GM23338 (cell line): ENCODE measurements at regions not wholly inside any gene's neighbourhood (a gene's known extent, or its start where the extent isn't known, plus 50 kb on each side); places are given as distances from the start of the nearest gene placed in this dataset.

Source experiments
- ATAC-seq: fragments of 200-7000 bp; cut with Tn5 transposase; 3 replicates; pipeline ENCODE4 v1.9.1; 2020
- DNase-seq: peaks from one replicate; pipeline ENCODE4 v3.0.0-alpha.2; 2015; ENCODE audit warnings: low spot score
- H2AFZ ChIP-seq: fragments of 200-600 bp; sonication (generic); 2 replicates; pipeline ENCODE4 v1.8.0; 2016; ENCODE audit warnings: antibody characterized with exemption, mild to moderate bottlenecking, moderate library complexity
- H3F3A ChIP-seq: fragments of 200-600 bp; sonication (generic); replicated peaks from 2 replicates; pipeline ENCODE4 v1.8.0; 2017; ENCODE audit warnings: antibody characterized with exemption, mixed run types, low read depth
- H3K27ac ChIP-seq: fragments of 200-600 bp; sonication (generic); 2 replicates; pipeline ENCODE4 v1.6.1; 2016; ENCODE audit warnings: low read depth
- H3K27me3 ChIP-seq: fragments of 200-600 bp; sonication (generic); 2 replicates; pipeline ENCODE4 v1.8.0; 2016; ENCODE audit warnings: mild to moderate bottlenecking, mixed run types, moderate library complexity; ENCODE audit not compliant: insufficient read depth
- H3K36me3 ChIP-seq: fragments of 200-600 bp; sonication (generic); 2 replicates; pipeline ENCODE4 v1.8.0; 2016; ENCODE audit warnings: mild to moderate bottlenecking; ENCODE audit not compliant: insufficient read depth
- H3K4me1 ChIP-seq: fragments of 200-600 bp; sonication (generic); 2 replicates; pipeline ENCODE4 v1.8.0; 2016; ENCODE audit warnings: mild to moderate bottlenecking, moderate library complexity; ENCODE audit not compliant: insufficient read depth
- H3K4me2 ChIP-seq: fragments of 200-600 bp; sonication (generic); 2 replicates; pipeline ENCODE4 v1.7.1; 2017; ENCODE audit warnings: mixed run types
- H3K4me3 ChIP-seq: fragments of 200-600 bp; sonication (generic); 2 replicates; pipeline ENCODE4 v1.6.1; 2016; ENCODE audit warnings: mixed run types
- H3K79me2 ChIP-seq: fragments of 200-600 bp; sonication (generic); replicated peaks from 2 replicates; pipeline ENCODE4 v1.8.0; 2017; ENCODE audit warnings: mild to moderate bottlenecking; ENCODE audit not compliant: insufficient read depth
- H3K9me2 ChIP-seq: fragments of 200-600 bp; sonication (generic); 2 replicates; pipeline ENCODE4 v1.8.0; 2017; ENCODE audit not compliant: insufficient read depth
- H4K20me1 ChIP-seq: fragments of 200-600 bp; sonication (generic); replicated peaks from 2 replicates; pipeline ENCODE4 v1.8.0; 2017; ENCODE audit warnings: mild to moderate bottlenecking; ENCODE audit not compliant: insufficient read depth
- H3K27ac Mint-ChIP-seq: 2 replicates; pipeline ENCODE4 v1.8.0; 2020; ENCODE audit warnings: inconsistent platforms, mild to moderate bottlenecking, moderate library complexity, mixed read lengths
- H3K27me3 Mint-ChIP-seq: 3 replicates; pipeline ENCODE4 v1.8.0; 2022; ENCODE audit warnings: low read depth, mild to moderate bottlenecking, moderate library complexity, mixed read lengths, inconsistent platforms; ENCODE audit not compliant: insufficient read depth, poor library complexity
- H3K36me3 Mint-ChIP-seq: 3 replicates; pipeline ENCODE4 v1.8.0; 2021; ENCODE audit warnings: low read depth, mild to moderate bottlenecking, inconsistent platforms, moderate library complexity, mixed read lengths
- H3K4me1 Mint-ChIP-seq: 3 replicates; pipeline ENCODE4 v1.8.0; 2020; ENCODE audit warnings: mild to moderate bottlenecking, inconsistent platforms, mixed read lengths
- H3K4me3 Mint-ChIP-seq: 3 replicates; pipeline ENCODE4 v1.8.0; 2021; ENCODE audit warnings: moderate library complexity, mild to moderate bottlenecking, inconsistent platforms, mixed read lengths
- H3K9me3 Mint-ChIP-seq: 3 replicates; pipeline ENCODE4 v1.8.0; 2020; ENCODE audit warnings: moderate library complexity, mild to moderate bottlenecking, inconsistent platforms, mixed read lengths
- CREB1 ChIP-seq: fragments of 250-450 bp; sonication (Bioruptor Pico); IDR thresholded peaks from 2 replicates; pipeline ENCODE4 v1.5.0; 2020; ENCODE audit warnings: low read depth, mild to moderate bottlenecking, moderate library complexity
- CTCF ChIP-seq, 2 experiments: fragments of 200-600 bp in 1 of 2; sonication (generic) in 1 of 2; conservative IDR thresholded peaks; 2 replicates each; pipeline versions ENCODE4 v1.5.1 to v1.6.1; 2016 to 2017; ENCODE audit warnings: antibody characterized with exemption in 2 of 2, low read depth in 2 of 2, mild to moderate bottlenecking in 2 of 2, moderate library complexity in 1 of 2
- EZH2 ChIP-seq: fragments of 200-600 bp; sonication (generic); IDR thresholded peaks from one replicate; pipeline ENCODE4 v1.8.0; 2017; ENCODE audit warnings: antibody characterized with exemption, mild to moderate bottlenecking, low read depth; ENCODE audit not compliant: unreplicated experiment
- EZH2phosphoT487 ChIP-seq: fragments of 200-600 bp; sonication (generic); IDR thresholded peaks from one replicate; pipeline ENCODE4 v1.8.1; 2018; ENCODE audit warnings: antibody characterized with exemption; ENCODE audit not compliant: unreplicated experiment
- JUNB ChIP-seq: IDR thresholded peaks from one replicate; pipeline ENCODE4 v1.6.1; 2016; ENCODE audit warnings: antibody characterized with exemption; ENCODE audit not compliant: unreplicated experiment
- NANOG ChIP-seq: IDR thresholded peaks from 2 replicates; pipeline ENCODE4 v1.6.1; 2016; ENCODE audit warnings: antibody characterized with exemption, borderline replicate concordance
- REST ChIP-seq: IDR thresholded peaks from one replicate; pipeline ENCODE4 v1.6.1; 2018; ENCODE audit warnings: antibody characterized with exemption; ENCODE audit not compliant: unreplicated experiment
- ZNF114 ChIP-seq: fragments of 250-450 bp; sonication (Bioruptor Pico); IDR thresholded peaks from 2 replicates; pipeline ENCODE4 v1.5.0; 2020; ENCODE audit warnings: mild to moderate bottlenecking, moderate library complexity
- ZNF331 ChIP-seq: fragments of 250-450 bp; sonication (Bioruptor Pico); IDR thresholded peaks from 2 replicates; pipeline ENCODE4 v1.5.0; 2020; ENCODE audit warnings: low read depth, mild to moderate bottlenecking, moderate library complexity
- ZNF462 ChIP-seq: fragments of 250-450 bp; sonication (Bioruptor Pico); IDR thresholded peaks from 2 replicates; pipeline ENCODE4 v1.5.0; 2020; ENCODE audit warnings: mild to moderate bottlenecking, moderate library complexity

GRCh38 chr3:152089528-152089927 is 179.2 kb upstream of the MBNL1 start:
- no peaks in the 10 kb centered on the region for H3K27me3 Mint-ChIP-seq
- no peaks in the 10 kb centered on the region for H3F3A ChIP-seq
- no peak overlapping the region for H3K4me3 Mint-ChIP-seq
- no peak overlapping the region for H2AFZ ChIP-seq
- no peaks in the 10 kb centered on the region for H4K20me1 ChIP-seq
- H3K9me2 ChIP-seq, result no peaks in the 10 kb centered on the region
- H3K27me3 ChIP-seq, result no peaks in the 10 kb centered on the region
- TF ChIP-seq JUNB (no peak), ZNF114 (CRISPR knock-in tag) (no peak), REST (no peak), EZH2phosphoT487 (no peak), CTCF (conservative IDR thresholded peaks at IDR 0.05; ENCODE audit: low read depth in 2 of 2) (no peak), NANOG (no peak), EZH2 (no peak), CREB1 (CRISPR knock-in tag) (no peak), ZNF462 (CRISPR knock-in tag) (no peak), ZNF331 (CRISPR knock-in tag) (no peak)
- H3K36me3 ChIP-seq, result no peaks in the 10 kb centered on the region
- peaks cover 28% of the 10 kb centered on the region; the same call in 2 of the 3 replicates for H3K4me1 Mint-ChIP-seq
- H3K27ac Mint-ChIP-seq, result no peak overlapping the region; the same call in 1 of the 2 replicates
- DNase-seq (no peak), ATAC-seq (no peak)
- no peaks in the 10 kb centered on the region for H3K79me2 ChIP-seq
- no peak overlapping the region for H3K4me3 ChIP-seq
- no peaks in the 10 kb centered on the region for H3K36me3 Mint-ChIP-seq
- peaks cover 10% of the 10 kb centered on the region; the same call in 1 of the 2 replicates for H3K4me1 ChIP-seq
- H3K4me2 ChIP-seq, result no peak overlapping the region
- H3K9me3 Mint-ChIP-seq, result no peaks in the 10 kb centered on the region
- no peak overlapping the region for H3K27ac ChIP-seq
